Panc1 (cell line): ENCODE measurements at regions not wholly inside any gene's neighbourhood (a gene's known extent, or its start where the extent isn't known, plus 50 kb on each side); places are given as distances from the start of the nearest gene placed in this dataset.

Source experiments
- ATAC-seq: fragments of 200-7000 bp; cut with Tn5 transposase; 2 replicates; pipeline ENCODE4 v1.9.1; 2020; ENCODE audit warnings: mild to moderate bottlenecking, moderate library complexity
- BruUV-seq: library from RNA; stranded (reverse); fragments of 400-500 nt; replicated peaks from 2 replicates; lab custom pipeline; 2021; lab: Mats Ljungman, UMichigan
- CTCF ChIA-PET: fragments of 300-600 bp; sonication (Branson Sonifier 250); formaldehyde crosslinking; loops from one replicate; lab custom pipeline; 2022; ENCODE audit warnings: antibody characterized with exemption; lab: Charles Lee
- POLR2A ChIA-PET: fragments of 300-600 bp; sonication (Branson Sonifier 250); formaldehyde crosslinking; loops from one replicate; lab custom pipeline; 2022; ENCODE audit warnings: antibody characterized with exemption; lab: Charles Lee
- DNase-seq: peaks from one replicate; pipeline ENCODE4 v3.0.0-alpha.2; 2010; ENCODE audit warnings: low read depth, low spot score
- H3K27ac ChIP-seq: 2 replicates; pipeline ENCODE4 v1.5.1; 2011; ENCODE audit warnings: mild to moderate bottlenecking, low read length, inconsistent platforms
- H3K27me3 ChIP-seq: fragments of 200-500 bp; sonication (Bioruptor generic); 2 replicates; pipeline ENCODE4 v1.6.0; 2014; ENCODE audit warnings: low read length, inconsistent platforms; ENCODE audit not compliant: control insufficient read depth, insufficient read depth
- H3K36me3 ChIP-seq: fragments of 200-500 bp; sonication (Bioruptor generic); 2 replicates; pipeline ENCODE4 v1.5.1; 2014; ENCODE audit warnings: inconsistent platforms, mild to moderate bottlenecking, low read length, moderate library complexity; ENCODE audit not compliant: control insufficient read depth, insufficient read depth
- H3K4me1 ChIP-seq: 2 replicates; pipeline ENCODE4 v1.5.1; 2011; ENCODE audit warnings: inconsistent platforms, mild to moderate bottlenecking, low read length, moderate library complexity; ENCODE audit not compliant: control insufficient read depth, insufficient read depth
- H3K4me3 ChIP-seq, 2 experiments: 2 replicates each; pipeline ENCODE4 v1.5.1; 2011 to 2012; ENCODE audit warnings: low read depth in 2 of 2, low read length in 2 of 2, mild to moderate bottlenecking in 2 of 2, inconsistent platforms in 1 of 2, moderate library complexity in 1 of 2
- H3K9me3 ChIP-seq: fragments of 200-500 bp; sonication (Bioruptor generic); 2 replicates; pipeline ENCODE4 v1.5.1; 2014; ENCODE audit warnings: low read depth, mild to moderate bottlenecking, inconsistent platforms, low read length, moderate library complexity; ENCODE audit not compliant: control insufficient read depth, insufficient read depth
- POLR2AphosphoS5 ChIP-seq: IDR thresholded peaks from 2 replicates; pipeline ENCODE4 v1.6.1; 2012; ENCODE audit warnings: mild to moderate bottlenecking, low read depth, low read length, moderate library complexity
- REST ChIP-seq, 2 experiments: IDR thresholded peaks; 2 replicates each; pipeline ENCODE4 v1.6.1; 2011 to 2012; ENCODE audit warnings: low read depth in 2 of 2, control low read depth in 1 of 2, low read length in 1 of 2, mild to moderate bottlenecking in 1 of 2, moderate library complexity in 1 of 2; ENCODE audit not compliant: insufficient read depth in 1 of 2
- SIN3A ChIP-seq: IDR thresholded peaks from 2 replicates; pipeline ENCODE4 v1.6.1; 2012; ENCODE audit warnings: low read depth, mild to moderate bottlenecking, low read length, moderate library complexity, borderline replicate concordance; ENCODE audit not compliant: insufficient read depth
- TCF7L2 ChIP-seq: IDR thresholded peaks from 2 replicates; pipeline ENCODE4 v1.6.1; 2011; ENCODE audit warnings: mild to moderate bottlenecking, low read depth, low read length, inconsistent platforms
- in situ Hi-C: cut with HindIII; loops from 2 replicates; pipeline ENCODE4 v1.10.0; 2016; ENCODE audit warnings: low sequenced_read_pairs, low pct_unique_long_range_greater_than_20kb
- intact Hi-C: fragments of 100-400 bp; cut with micrococcal nuclease; formaldehyde crosslinking; loops from one replicate; pipeline ENCODE4 v1.10.0; 2022; ENCODE audit not compliant: unreplicated experiment
- TF ChIP-seq, protein P1 (sequence below): fragments of 450-650 bp; IDR thresholded peaks from 2 replicates; pipeline ENCODE4 v1.5.1; 2017; ENCODE audit warnings: mild to moderate bottlenecking

GRCh38 chr10:64518456-64518855 lies 997.3 kb downstream of the REEP3 start:
- CTCF ChIA-PET = no interaction called here
- no peak for ATAC-seq
- no peaks in the 10 kb centered on the region for H3K27me3 ChIP-seq
- no peaks in the 10 kb centered on the region for H3K9me3 ChIP-seq
- POLR2A ChIA-PET = no interaction called here
- intact Hi-C loops (no loop called here), in situ Hi-C loops (no loop called here)
- no peaks in the 10 kb centered on the region for H3K4me1 ChIP-seq
- no peak for TF ChIP-seq SIN3A
- TF ChIP-seq, protein P1, sequence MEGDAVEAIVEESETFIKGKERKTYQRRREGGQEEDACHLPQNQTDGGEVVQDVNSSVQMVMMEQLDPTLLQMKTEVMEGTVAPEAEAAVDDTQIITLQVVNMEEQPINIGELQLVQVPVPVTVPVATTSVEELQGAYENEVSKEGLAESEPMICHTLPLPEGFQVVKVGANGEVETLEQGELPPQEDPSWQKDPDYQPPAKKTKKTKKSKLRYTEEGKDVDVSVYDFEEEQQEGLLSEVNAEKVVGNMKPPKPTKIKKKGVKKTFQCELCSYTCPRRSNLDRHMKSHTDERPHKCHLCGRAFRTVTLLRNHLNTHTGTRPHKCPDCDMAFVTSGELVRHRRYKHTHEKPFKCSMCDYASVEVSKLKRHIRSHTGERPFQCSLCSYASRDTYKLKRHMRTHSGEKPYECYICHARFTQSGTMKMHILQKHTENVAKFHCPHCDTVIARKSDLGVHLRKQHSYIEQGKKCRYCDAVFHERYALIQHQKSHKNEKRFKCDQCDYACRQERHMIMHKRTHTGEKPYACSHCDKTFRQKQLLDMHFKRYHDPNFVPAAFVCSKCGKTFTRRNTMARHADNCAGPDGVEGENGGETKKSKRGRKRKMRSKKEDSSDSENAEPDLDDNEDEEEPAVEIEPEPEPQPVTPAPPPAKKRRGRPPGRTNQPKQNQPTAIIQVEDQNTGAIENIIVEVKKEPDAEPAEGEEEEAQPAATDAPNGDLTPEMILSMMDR = no peak
- no peak for TF ChIP-seq TCF7L2
- TF ChIP-seq REST (IDR thresholded peaks at IDR 0.05; ENCODE audit: insufficient read depth in 1 of 2, low read depth in 2 of 2, low read length in 1 of 2) = no peak
- TF ChIP-seq POLR2AphosphoS5 = no peak
- no peak for DNase-seq
- no peak overlapping the region for H3K27ac ChIP-seq
- H3K36me3 ChIP-seq = no peaks in the 10 kb centered on the region
- H3K4me3 ChIP-seq = no peak overlapping the region
- no TSS peak for BruUV-seq

DNA sequence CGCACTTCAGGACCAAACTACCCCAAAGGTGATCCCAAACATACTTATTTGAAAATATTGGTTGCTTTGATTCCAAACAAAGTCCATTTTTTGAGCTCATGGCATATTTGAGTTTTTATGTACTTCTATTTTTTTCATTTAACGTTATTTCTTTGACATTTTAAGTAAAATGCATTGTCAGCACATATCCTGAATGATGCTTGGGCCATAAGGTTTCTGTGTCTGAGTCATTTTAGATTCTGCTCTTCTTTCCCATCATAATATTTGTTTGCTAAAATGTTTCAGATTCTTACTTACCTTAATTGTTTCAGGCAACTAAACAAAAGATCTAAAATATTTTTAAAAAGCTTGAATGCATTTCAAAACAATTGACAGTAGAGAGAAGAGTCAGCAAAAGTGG lies 998.2 kb downstream of the REEP3 start:
- DNase-seq (no peak), ATAC-seq (no peak)
- in situ Hi-C loops = no loop called here
- Histone ChIP-seq H3K9me3 (no peaks in the 10 kb centered on the region), H3K27me3 (no peaks in the 10 kb centered on the region), H3K27ac (no peak overlapping the region), H3K4me3 (no peak overlapping the region), H3K4me1 (no peaks in the 10 kb centered on the region), H3K36me3 (no peaks in the 10 kb centered on the region)
- POLR2A ChIA-PET = no interaction called here
- TF ChIP-seq POLR2AphosphoS5 = no peak
- no TSS peak for BruUV-seq
- CTCF ChIA-PET = no interaction called here
- intact Hi-C loops = no loop called here

GRCh38 chr10:64519831-64520230 lies 998.6 kb downstream of the REEP3 start:
- ATAC-seq (no peak), DNase-seq (no peak)
- TF ChIP-seq TCF7L2 = no peak
- BruUV-seq = no TSS peak
- no peaks in the 10 kb centered on the region for H3K9me3 ChIP-seq
- H3K27me3 ChIP-seq = no peaks in the 10 kb centered on the region
- no peak overlapping the region for H3K27ac ChIP-seq
- ChIA-PET CTCF (no interaction called here), POLR2A (interaction anchor here (0.5 kb wide), 1 partner anchor 1855 kb away, joined by 3 read pairs; no protein-coding TSS in a partner anchor)
- in situ Hi-C loops = no loop called here
- intact Hi-C loops = no loop called here
- no peaks in the 10 kb centered on the region for H3K36me3 ChIP-seq
- H3K4me1 ChIP-seq = no peaks in the 10 kb centered on the region
- no peak overlapping the region for H3K4me3 ChIP-seq
